SHP77 (cell line): ENCODE measurements at regions not wholly inside any gene's neighbourhood (a gene's known extent, or its start where the extent isn't known, plus 50 kb on each side); places are given as distances from the start of the nearest gene placed in this dataset.
"Not testable (repeated sequence)": the region's sequence is repeated elsewhere in the genome, so short reads cannot be mapped to it uniquely, and the experiment has no call there.

ENCODE experiments used
- DNase-seq, 2 experiments: peaks; one replicate each; lab custom pipeline; 2025; lab: John Stamatoyannopoulos, UW

DNA sequence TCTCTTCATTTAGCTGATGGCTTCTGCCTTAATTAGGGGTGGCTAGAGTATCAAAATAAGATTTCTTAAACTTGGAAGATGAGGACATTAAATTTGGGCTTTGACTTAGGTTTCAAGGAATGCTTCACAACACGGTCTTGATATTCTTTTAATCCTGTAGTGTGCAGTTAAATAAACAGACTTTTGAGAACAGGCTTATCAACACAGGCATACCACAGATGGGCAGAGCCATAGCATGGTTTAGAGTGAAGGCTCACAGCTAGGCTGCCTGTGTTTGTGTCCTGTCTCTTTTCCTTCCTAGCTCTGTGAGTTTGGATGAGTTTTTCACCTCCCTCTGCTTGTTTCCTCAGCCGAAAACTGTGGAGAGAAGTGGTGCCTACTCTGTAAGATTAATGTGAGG is 102.3 kb upstream of the IPO9 start:
- no peak for DNase-seq

DNA sequence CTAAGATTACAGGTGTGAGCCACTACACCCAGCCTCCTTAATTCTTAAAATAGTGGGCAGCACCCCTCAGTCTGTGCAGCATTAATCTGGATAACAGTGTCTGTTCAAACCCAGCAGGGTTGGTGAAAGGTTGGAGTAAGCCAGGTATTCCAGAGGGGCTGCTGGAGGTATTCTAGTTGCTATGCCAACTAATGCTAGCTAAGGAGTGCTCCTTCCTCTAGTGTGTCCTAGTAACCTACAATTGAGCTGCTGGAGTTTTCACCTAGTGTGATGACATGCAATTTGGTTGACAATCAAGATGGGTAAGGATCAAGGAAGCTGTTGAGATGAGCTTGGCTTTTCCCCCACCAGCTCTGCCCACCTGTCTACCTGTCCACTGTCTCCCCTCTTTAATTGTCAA is 100.2 kb upstream of the IPO9 start:
- DNase-seq: no peak

DNA sequence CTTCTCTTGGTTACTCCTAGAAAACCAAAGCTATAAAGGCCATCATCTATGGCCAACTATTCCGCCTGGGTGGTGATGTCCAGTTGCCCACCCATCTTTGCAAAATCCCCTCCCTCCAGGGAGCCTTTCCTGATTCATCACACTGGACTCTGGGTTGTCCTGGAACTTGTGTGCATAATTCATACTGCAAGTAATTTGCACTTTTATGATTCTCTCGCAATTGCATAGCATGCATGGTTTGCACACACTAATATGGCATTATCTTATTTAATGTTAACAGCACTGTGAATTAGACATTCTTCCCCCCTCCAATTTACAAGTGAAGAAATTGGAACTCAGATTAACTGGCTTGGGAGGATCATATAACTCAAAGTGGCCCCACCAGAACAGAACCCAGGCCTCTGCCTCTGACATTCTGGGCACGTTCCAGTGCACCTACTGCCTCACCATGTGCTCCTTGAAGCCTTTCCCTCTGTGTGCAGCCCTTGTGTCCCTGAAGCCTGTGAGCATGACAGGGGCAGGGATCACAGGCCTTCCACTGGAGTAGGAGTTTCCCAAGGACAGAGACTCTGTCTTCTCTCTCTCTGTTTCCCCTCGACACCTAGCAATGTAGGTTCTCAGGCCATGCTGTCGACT is 98.9 kb upstream of the IPO9 start:
- DNase-seq: no peak

DNA sequence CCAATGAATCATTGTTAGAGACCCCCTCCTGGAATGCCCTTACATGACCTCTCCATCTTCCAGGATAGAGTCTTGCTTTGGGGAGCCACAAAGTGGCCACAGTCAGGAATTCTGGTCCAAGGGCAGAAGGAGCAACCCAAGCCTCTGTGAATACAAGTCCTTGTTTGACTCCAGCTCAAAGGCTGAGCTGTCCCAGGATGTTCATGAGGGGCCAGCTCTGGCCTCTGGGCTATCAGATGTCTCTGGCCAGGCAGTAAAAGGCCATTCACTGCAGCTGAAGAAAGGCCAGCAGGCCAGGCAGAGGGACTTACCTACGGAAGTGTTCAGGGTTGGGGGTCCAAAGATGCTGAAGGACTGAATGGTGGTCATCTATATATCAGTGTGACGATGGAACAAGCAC is 98.3 kb upstream of the IPO9 start:
- DNase-seq: no peak

DNA sequence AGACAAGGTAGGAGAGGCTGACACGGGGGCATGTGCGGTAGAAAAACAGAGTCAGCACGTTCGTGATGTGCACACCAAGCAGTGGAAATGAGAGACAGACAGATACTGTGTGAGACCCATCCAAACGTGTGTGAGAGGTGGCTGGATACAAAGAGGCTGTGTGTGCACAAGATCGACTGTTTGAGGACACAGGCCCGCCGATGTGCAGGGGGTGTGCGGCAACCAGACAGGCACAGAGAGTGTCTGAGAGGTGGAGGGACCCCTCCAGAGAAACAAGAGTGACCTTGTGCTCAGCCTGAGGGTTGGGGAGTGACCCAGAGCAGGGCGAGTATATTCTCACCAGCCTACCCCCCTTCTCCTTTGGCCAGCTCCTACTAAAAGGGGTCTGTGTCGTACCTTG is 97.8 kb upstream of the IPO9 start:
- no peak for DNase-seq

DNA sequence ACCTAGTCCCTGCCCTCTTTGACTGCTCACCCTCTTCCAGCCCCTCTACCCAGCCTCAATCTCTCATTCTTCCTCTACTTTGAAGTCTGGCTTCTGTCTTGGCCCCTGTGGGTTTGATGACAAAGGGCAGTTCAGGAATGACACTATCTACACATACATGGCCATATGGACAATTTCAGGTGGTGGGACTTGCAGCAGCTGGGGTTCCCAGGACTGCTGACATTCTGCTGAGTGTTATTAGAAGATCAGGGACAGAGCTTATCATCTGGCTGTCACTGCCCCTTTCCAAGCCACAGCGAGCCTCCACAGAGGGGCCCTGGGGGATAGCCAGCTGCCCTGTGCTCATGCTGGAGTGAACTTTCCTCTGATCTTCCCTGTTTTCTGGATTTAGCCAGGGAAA is 97.4 kb upstream of the IPO9 start:
- no peak for DNase-seq

DNA sequence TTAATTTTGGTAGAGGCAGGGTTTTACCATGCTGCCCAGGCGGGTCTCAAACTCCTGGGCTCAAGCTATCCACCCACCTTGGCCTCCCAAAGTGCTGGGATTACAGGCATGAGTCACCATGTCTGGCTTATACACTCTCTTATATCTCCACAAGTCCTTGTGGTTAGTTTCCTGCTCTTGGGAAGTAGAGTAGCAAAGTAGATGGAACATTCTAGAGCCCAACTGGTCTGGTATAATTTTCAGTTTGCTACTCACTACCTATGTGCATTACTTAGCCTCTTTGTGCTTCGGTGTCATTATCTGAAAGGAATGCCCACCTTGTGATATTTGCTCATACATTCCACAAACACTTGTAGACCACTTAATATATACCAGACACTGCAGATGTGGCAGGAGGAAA is 96.6 kb upstream of the IPO9 start:
- DNase-seq: no peak

DNA sequence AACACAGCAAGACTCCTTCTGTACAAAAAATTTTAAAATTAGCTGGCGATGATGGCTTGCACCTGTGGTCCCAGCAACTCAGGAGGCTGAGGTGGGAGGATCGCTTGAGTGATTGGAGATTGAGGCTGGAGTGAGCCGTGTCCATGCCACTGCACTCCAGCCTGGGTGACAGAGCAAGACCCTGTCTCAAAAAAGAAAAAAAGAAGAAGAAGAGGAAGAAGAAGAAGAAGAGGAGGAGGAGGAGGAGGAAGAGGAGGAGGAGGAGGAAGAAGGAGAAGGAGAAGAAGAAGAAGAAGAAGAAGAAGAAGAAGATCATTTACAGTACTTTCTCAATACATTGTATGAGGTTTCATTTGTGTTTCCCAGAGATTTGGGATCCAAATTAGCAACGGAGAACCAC is 94.7 kb upstream of the IPO9 start:
- DNase-seq: not testable (repeated sequence)

DNA sequence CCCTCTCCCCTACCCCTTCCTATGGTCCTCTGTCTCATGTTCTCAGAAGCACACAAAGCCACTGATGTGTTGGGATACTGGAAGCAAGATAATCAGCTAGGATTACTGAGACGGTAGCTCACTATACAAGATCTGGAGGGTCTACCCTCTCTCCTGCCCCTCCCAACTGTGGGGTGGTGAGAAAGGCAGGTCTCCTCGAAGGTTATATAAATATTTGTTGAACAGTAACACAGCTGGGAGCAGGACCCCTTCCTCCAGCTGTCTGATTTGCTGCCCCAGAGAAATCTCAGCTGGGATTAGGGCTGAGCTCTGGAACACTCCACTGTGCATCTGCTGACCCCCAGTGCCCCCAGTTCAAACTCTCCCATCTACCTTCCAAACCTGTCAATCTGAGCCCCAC is 94.2 kb upstream of the IPO9 start:
- no peak for DNase-seq

DNA sequence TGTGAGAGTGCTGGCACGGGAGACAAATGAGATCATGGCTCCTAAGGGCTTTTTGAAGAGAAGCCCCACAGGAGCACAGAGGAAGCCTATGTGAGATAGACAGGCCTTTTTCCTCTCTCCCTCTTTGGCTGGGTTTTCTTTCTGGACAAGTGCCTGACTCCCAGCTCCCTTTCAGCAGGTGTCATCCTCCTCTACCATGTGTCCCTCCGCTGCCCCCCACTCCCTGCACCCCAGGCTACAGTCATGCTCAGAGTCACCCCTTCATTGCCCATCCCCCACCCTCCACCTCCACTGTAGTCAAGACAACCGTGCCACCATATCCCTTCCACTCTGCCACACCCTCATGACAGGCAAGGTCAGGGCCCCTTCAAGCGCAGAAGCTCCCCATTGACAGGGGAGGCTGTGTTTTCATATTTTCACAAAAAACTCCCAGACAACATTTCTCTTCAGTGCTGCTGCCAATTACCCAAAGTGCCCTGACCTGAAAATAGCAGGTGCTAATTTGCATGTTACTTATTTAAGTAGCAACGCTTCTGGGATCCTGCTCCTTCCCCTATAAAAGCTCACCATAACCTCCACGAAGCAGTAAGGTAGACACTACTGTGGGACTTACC is 92.1 kb upstream of the IPO9 start:
- no peak for DNase-seq

DNA sequence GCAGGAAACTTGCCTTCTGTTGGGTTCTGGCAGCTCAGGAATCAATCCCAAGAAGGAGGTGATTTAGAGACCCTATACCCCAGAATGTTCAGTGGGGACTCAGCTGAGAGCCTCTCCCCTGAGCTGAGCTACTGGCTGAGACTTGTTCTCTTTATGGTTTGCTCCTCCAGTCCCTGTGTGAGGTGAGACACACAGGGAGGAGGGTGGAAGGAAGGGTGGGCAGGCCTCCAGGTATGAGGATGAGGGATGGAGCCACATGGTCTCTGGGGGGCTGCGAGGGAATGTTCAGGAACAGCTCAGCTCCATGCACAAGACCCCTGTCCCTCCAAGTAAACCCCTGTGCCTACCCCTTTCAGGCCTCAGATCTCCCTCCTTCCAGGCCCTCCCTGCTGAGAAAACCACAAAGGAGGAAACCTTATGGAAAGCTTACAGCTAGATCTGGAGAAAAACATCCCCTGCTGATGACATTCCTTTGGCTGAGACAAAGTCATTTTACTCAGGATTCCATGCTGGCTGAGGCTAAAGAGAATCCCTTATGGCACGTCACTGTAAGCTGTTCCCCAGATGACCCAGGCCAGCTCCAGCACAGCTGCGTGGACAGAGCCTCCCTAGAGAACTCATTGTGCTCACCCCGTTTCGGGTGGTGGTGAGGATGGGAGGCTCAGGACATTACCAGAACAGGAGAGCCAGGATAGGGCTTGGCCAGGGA is 91.5 kb upstream of the IPO9 start:
- no peak for DNase-seq

DNA sequence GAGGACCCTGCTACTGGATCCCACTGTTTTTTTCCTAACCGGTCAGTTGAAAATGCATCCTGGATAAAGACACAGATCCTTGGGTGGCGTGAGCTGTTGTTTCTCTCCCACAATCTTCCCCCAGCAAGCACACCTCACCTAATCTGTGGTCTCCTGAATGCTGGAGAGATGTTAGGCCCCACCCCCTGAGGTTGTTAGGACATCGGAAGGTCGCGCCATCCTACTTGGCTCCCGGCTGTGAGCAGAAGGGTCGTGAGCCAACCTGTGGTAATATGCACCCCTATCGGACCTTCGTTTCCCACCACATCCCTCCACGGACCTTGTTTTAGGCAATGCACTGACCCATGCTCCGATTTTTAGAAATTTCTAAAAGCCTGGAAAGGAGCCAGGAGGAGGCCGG is 89.9 kb upstream of the IPO9 start:
- no peak for DNase-seq

DNA sequence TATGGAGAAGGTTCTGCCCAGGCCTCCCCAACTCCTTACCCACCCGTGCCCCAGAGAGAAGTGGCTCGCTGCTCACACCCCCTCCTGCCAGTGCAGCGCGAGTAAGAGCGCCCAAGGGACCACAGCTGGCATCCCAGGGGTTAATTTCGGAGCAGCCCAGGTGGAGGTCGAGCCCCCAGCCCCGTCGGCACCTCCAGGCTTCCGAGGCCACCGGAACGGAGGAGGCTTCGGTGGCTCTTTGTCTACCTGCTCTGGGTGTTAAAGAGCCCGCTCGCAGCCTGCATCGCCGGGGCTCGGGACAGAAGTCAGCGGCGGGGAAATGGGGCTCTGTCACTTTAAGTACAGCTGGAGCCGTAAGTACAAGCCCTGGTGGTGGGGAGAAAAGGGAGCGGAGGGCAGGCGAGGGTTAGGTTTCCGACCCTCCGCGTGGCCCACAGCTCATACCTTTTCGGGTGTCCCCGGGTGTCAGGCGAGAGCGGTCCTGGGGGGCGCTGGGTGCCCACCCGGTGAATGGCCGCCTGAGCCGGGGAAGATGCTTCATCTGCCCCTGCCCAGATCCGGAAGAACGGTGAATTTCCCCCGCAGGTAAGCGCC is 89.4 kb upstream of the IPO9 start:
- DNase-seq: no peak

DNA sequence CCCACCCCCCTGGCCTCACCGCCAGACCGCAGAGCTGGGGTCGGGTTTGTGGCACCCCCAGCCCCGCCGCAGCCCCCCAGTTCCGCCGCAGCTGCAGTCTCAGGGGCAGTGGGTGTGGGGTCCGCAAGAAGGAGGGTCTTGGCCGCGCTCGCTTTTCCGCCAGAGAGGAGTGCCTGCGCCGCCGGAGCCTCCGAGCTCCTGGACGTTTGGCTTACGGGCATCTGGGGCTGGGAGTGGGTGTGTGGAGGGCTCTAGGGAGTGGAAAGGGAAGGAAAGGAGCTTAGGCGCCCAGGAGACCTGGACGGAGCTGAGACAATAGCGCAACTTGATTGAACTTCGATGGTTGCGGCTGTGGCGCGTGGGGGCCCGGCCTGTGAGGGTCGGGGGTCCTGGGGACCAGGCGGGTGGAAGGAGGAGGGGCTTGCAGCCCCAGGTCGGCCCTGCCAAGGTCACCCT is 88.8 kb upstream of the IPO9 start:
- no peak for DNase-seq

DNA sequence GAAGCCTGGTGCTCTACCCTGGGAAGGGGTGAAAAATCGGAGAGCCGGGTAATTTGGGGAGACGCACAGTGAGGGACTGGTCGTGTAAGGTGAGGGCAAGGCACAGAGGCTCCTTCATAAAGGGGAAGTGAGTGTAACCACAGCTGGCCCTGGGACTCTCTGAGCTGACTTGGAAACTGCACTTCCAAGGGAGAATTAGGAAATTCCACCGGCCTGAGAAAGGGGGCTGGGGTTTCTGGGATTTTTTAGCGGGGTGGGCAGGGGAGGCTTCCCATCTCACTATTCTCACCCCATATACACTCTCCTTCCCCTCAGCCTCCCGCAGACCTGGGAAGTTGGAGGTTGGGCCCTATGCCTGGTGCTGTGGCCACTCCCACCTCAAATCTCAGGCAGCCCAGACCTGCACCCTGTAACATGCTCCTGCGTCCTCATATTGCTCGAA is 88.3 kb upstream of the IPO9 start:
- no peak for DNase-seq

DNA sequence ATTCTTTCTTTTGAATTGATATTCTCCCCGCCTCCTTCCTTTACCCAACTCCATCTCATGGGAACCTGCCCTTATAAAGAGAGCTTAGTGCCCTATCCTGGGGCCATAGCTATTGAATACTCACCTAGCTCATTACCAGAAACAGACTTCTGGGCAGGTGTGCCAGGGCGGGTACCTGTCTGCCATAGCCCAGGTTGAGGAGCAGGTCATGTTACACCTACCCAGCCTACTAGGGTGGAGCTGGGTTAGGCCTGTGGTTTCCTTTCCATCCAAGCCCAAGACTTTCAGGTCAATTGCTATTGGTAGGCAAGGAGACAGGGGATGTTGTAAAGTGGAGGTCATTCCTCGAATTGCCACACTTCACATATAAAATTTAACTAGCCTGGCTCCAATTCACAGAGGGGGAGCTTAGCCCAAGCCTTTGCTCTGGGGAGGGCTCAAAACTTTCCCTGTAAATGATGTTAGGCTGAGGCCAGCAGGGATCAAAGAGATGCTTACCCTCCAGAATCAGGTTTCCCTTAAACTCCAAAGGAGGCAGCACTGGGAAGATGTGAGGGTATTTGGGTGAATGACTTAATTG is 87.1 kb upstream of the IPO9 start:
- no peak for DNase-seq

DNA sequence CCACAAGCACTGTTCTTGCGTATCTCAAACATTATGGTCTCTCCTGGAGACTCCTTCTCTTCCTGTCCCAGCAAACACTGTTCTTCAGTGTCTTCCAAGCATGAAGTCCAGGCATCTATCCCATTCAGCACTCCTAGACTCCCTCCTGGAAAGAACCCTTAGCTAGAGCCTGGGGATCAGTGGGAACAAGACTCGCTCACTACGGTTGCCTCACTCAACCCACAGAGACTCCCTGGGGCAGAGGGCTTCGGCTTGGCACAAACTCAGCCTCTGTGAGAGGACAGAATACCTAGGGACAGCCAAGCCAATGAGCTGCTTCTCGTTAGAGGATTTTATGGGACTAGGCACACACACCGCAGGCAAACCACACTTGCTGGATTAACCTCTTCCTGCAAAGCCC is 86.5 kb upstream of the IPO9 start:
- DNase-seq: no peak

DNA sequence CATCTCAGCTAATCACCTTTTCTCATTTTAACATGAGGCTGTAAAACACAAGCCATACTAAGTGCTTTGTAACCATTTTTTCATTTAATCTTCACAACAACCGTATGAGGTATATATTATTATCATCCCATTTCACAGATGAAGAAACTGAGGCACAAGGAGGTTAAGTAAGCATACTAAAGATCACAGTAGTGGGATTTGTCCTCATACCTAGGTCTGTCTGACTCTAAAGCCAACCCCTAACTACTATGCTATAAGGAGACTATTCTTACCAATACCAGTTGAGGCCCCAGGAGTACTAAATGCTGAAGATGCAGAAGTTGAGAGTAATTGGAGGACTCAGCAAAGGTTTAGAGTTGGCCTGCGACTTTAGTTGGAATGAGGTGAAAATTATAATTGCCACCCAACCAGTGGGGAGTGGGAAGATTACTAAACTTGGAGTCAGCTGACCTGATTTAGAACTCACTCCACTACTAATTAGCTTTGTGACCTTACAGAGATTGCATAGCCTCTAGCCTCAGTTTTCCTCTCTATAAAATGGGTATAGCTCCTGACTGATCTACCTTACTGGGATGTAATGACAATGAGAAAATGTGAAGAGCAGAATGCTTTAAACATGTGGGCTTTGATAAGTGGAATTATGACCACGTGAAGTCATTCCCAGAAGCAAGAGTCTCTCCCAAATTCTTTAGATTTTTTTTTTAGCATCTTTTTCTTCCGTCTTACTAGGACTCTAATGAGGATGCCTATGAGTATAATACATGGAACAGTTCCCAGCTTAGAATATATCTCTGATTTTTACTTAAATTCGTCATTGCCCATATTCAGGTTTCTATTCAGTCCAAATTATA is 85.8 kb upstream of the IPO9 start:
- DNase-seq: no peak

DNA sequence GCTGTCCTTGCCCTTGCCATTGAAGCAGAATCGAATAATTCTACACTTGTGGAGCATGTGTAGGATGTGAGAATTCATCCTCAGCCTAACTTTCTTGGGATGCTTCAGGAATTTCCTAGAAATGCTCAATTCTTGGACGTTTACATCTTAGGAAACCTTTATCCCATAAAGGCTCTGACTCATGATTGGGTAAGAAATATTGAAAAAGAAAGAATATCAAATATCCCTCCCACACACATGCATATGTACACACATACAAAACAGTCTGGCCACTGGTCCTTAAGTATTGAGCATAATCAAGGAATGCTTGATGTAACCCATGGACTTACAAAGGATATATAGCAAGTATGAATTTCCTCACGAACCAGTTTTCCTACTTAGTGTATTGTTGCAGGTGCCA is 83.9 kb upstream of the IPO9 start:
- no peak for DNase-seq

DNA sequence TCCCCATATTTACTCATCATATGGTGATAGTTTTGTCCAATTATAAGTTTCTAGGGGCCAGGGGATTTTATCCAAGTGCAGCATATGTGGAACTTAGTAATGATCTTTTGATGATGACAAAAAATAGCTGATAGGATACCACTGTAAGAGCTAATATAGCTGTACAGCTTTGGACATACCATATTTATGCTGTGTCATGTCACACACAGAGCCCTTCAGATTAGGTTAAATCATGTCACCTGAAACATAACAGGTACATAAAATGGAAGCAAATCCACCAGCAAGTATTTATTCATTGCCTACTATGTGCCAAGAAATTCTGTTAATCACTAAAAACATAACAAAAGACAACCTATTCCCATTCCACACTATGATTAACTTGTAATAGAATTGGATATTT is 82.8 kb upstream of the IPO9 start:
- DNase-seq: no peak

DNA sequence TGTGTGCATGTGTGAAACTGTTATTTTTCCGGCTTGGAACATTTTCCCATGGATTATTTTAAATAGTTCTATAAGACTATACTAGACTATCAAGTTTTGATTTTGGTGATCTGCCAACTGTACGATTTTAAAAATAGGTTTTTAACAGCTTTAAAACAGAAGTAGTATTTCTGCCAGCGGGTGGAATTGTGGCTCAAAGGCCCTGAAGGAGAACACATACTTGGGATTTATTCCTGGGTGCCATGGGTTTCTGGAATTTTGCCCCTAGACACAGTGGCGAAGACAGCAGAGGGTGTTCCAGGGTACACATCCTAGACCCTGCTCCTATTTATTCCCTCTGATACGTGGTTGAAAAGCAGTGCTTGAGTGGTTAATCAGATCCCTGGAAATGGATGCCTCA is 81.7 kb upstream of the IPO9 start:
- DNase-seq: no peak

DNA sequence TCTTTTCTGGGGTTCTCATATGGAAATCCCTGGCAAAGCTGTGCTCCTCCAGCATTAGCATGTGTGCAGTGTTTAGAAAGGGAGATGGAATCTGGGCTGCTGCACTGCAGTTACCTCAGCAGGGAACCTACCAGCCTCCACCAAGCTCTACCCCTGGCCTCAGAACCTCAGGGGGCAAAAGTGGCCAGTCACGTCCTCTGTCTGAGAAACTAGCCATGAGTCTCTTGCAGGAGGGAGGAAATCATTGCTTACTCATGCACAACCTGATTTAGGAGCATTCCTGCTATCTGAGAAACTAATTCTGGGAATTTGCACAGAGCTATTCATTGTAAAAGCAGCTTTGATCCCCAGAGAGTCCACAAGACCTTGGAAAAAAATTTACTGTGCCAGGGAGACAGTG is 80.6 kb upstream of the IPO9 start:
- DNase-seq: no peak
